Left ventricle myocardium inferior (tissue), 1 donor: ENCODE measurements at regions not wholly inside any gene's neighbourhood (a gene's known extent, or its start where the extent isn't known, plus 50 kb on each side); places are given as distances from the start of the nearest gene placed in this dataset.

Experiments used
- DNase-seq: peaks from one replicate; pipeline ENCODE4 v3.0.0-alpha.2; 2020
- H3K27ac ChIP-seq: fragments of 200-600 bp; replicated peaks from 2 replicates; pipeline ENCODE4 v1.8.0; 2021
- H3K27me3 ChIP-seq: fragments of 200-600 bp; 2 replicates; pipeline ENCODE4 v1.8.0; 2021; ENCODE audit warnings: low read depth
- H3K36me3 ChIP-seq: fragments of 200-600 bp; 2 replicates; pipeline ENCODE4 v1.8.0; 2021
- H3K4me1 ChIP-seq: fragments of 200-600 bp; 2 replicates; pipeline ENCODE4 v1.8.0; 2021
- H3K4me3 ChIP-seq: fragments of 200-600 bp; 2 replicates; pipeline ENCODE4 v1.8.0; 2021; ENCODE audit warnings: mild to moderate bottlenecking, moderate library complexity
- H3K9me3 ChIP-seq: fragments of 200-600 bp; replicated peaks from 2 replicates; pipeline ENCODE4 v1.8.0; 2021
- CTCF ChIP-seq: fragments of 200-600 bp; IDR thresholded peaks from 2 replicates; pipeline ENCODE4 v1.8.0; 2021; ENCODE audit warnings: antibody characterized with exemption, mild to moderate bottlenecking, borderline replicate concordance
- intact Hi-C: fragments of 100-400 bp; cut with micrococcal nuclease; formaldehyde crosslinking; loops from one replicate; pipeline ENCODE4 v1.11.0; 2022
- donor health status: DM: no; HTN: yes; CAD: no; lungs with severe emphysema.

GRCh38 chr2:8198766-8199382 lies 483.0 kb upstream of the ID2 start:
- TF ChIP-seq CTCF, result no peak
- Histone ChIP-seq H3K4me3 (no peak overlapping the region), H3K27me3 (no peaks in the 10 kb centered on the region), H3K36me3 (no peaks in the 10 kb centered on the region), H3K4me1 (no peaks in the 10 kb centered on the region), H3K9me3 (no peaks in the 10 kb centered on the region), H3K27ac (no peak overlapping the region)
- intact Hi-C loops, result no loop called here
- DNase-seq, result no peak

- H3K36me3 ChIP-seq, result no peaks in the 10 kb centered on the region
- no peaks in the 10 kb centered on the region for H3K4me1 ChIP-seq
- no peak overlapping the region for H3K4me3 ChIP-seq
- H3K9me3 ChIP-seq, result peaks cover 7% of the 10 kb centered on the region
- no peak for DNase-seq
- no peak for TF ChIP-seq CTCF
- intact Hi-C loops, result no loop called here
- H3K27ac ChIP-seq, result no peak overlapping the region
- H3K27me3 ChIP-seq, result no peaks in the 10 kb centered on the region
Observed at GRCh38 chr2:8202132-8202531, 479.7 kb upstream of the ID2 start.

DNA sequence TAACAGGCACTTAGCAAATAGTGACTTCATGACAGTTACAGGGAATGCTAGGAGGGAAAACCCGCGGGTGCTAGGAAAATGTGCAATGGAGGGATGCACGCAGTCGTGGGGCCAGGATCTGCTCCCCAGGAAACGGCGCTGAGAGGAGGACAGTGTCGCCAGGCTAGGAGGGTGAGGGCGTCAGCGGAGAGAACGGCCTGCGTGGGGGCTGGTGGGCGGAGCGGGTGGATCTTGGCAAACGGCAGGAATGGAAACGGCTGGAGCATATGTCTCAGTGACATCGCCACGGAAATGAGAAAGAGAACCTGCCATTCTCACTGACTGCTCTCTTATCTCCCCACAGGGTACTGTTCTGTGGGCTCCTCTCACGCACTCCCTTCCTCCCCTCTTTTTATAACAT lies 478.5 kb upstream of the ID2 start:
- Histone ChIP-seq H3K36me3 (no peaks in the 10 kb centered on the region), H3K4me3 (no peak overlapping the region), H3K27me3 (no peaks in the 10 kb centered on the region), H3K4me1 (no peaks in the 10 kb centered on the region), H3K9me3 (peaks cover 19% of the 10 kb centered on the region), H3K27ac (no peak overlapping the region)
- peak; percentile 27 for DNase-seq
- intact Hi-C loops, result no loop called here
- no peak for TF ChIP-seq CTCF

- no peak for TF ChIP-seq CTCF
- intact Hi-C loops, result no loop called here
- no peak for DNase-seq
- Histone ChIP-seq H3K36me3 (no peaks in the 10 kb centered on the region), H3K27me3 (no peaks in the 10 kb centered on the region), H3K9me3 (peaks cover 32% of the 10 kb centered on the region), H3K4me1 (no peaks in the 10 kb centered on the region), H3K4me3 (no peak overlapping the region), H3K27ac (no peak overlapping the region)
Observed at GRCh38 chr2:8204711-8205110, 477.1 kb upstream of the ID2 start.

DNA sequence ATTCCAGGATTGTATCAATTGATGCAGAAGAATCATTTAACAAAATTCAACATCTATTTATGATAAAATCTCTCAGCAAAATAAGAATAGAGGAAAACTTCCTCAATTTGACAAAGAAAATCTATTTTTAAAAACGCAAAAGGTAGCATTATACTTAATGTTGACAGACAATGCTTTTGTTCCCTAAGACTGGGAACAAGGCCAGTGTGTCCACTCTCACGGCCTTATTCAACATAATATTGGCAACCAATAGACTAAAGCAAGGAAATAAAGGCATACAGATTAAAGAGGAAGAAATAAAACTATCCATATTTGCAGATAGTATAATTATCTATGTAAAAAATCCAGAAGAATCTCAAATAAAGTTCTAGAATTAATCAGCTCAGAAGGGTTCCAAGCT lies 472.4 kb upstream of the ID2 start:
- Histone ChIP-seq H3K4me1 (no peaks in the 10 kb centered on the region), H3K36me3 (no peaks in the 10 kb centered on the region), H3K4me3 (no peak overlapping the region), H3K9me3 (peaks cover 44% of the 10 kb centered on the region), H3K27ac (peak overlapping the region; percentile 7), H3K27me3 (no peaks in the 10 kb centered on the region)
- DNase-seq, result no peak
- intact Hi-C loops, result no loop called here
- TF ChIP-seq CTCF, result no peak
